NCI-H446 treated with DMSO at 0.1 percent for 48 hours (cell line): ENCODE measurements at regions not wholly inside any gene's neighbourhood (a gene's known extent, or its start where the extent isn't known, plus 50 kb on each side); places are given as distances from the start of the nearest gene placed in this dataset.

Source experiments
- DNase-seq: peaks from one replicate; lab custom pipeline; 2025; lab: John Stamatoyannopoulos, UW

DNA sequence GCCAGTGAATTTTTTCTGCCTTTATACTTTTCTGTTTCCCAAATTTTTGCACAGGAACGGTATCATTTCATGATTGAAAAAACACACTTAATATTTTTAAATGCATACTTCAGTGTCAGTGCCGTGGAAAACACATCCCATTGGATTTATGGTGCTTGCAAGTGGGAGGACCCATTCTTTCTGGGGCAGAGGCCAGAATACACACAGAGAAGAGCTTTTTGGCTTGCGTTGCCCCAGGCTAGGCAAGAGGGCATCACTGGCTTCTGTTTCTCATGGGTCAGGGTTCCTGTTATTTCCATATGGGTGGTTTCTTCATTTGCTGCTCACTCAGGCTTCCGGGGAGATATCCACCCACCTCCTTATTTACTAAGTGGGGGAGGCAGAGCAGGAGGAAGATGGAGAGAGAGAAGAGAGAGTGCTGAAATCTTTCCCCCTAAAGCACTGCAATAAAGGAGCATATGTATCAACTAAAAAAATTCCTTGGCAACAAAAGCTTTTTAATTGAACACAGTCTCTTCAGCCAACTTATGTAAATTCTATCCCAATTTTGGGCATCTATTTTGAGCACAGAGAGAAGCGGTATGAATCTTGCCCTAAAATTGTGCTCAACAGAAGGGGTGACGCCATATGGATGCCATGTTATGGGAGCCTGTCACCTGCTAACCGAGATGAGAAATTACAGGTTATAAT, 66.0 kb upstream of the KIRREL3 start:
- DNase-seq: no peak

DNA sequence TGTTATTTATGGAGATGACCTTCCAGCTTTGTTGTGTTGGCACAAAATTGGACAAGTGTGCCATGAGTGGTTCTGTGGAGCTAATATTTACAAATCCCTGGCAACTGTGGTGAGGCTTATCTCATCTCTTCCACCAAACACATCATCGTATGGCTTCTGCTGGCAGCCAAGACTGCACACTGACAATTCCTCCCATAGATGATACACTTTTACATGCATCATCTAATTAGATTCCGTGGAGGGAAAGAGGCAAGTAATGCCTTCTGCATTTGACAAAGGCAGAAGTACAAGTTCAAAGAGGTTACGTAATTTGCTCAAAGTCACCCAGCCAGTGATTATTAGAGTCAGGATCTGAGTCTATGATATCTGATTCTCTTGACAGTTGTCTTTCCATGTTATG, 62.7 kb upstream of the KIRREL3 start:
- no peak for DNase-seq

DNA sequence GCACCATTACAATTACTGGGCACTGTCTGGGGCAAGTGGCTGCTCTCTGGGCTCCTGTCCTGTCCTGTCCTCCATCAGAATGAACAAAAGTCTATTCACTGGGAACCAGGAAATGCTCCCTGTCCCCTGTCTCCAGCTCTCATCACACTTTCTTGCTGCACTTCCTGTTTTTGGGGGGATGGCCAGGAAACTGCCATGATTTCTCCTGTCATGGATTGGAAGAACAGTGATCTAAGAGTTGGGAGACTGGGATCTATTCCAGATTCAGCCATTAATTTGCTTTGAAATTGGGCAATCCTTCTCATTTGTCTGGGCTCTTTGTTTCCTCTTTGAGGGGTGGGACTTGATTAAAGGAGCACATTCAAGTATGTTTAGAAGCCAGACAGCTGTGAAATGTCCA, 61.4 kb upstream of the KIRREL3 start:
- no peak for DNase-seq

DNA sequence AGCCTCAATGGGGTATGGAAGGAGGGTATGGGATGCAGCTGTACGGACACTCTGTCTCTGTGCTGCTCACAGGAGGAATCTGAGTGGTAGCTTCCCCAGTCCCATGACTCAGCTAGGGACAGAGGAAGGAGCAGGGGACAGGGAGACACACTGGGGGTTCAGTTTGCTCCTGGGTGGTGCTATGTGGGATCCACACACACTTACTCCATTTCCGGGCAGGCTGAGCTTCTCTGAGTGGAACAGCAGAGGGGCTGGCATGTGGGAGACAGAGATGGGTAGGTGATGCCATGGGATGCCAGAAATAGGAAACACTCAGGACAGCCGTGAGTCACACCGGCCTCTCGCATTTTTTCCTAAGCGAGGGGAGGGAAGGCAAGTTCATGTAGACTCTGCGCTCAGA, 59.2 kb upstream of the KIRREL3 start:
- DNase-seq: no peak

DNA sequence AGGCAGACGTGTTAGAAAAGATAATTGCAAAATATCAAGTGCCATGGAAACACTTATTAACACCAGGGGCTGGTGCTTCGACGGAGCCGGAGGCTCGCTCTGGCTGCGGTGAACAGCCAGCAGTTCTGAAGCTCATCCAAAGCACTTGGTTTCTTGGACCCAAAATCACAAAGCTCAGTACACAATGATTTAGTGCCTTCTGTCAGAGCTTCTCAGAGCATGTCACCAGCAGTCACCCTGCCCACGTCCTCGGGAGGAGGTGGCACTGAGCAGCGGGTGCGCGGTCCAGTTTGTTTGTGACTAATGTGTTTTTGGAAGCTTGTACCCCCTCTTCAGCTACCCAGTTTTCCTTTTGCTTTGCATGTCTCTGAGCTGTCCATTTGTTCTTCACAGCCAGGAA, 58.7 kb upstream of the KIRREL3 start:
- DNase-seq: no peak

DNA sequence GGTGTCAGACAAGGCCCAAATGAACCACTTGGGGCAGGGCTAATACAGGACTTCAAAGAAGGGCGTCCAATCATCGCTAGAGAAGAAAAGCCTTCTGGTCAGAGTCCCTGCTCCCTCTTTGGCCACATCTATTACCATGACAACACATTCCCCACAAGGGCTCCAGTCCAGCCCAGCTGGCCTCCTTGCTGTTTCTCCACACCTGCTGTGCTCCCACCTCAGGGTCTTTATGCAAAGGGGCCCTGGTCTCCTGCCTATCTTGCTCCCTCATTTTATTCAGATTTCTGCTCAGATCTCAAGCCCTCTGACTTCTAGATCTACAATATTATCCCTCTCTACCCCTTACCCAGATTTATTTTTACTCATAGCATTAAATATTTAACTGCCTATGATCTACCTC, 58.0 kb upstream of the KIRREL3 start:
- no peak for DNase-seq

DNA sequence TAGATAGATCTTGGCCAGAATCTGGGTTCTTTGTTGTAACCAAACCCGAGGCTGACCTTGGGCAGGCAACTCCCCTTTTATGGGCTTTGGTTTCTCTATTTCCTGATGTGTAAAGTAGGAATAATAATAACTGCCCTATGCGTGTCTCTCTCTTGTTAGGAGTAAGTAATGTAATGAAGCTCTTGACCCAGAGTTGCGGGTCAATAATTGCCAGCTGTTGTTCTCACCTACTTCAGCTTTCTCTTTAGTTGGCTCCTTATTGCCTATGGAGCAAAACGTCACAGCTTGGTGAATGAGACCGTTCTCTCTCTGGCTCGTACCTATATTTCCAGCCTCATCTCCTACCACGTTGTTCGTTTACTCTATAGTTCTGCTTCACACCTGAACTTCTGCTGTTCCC, 56.6 kb upstream of the KIRREL3 start:
- no peak for DNase-seq

DNA sequence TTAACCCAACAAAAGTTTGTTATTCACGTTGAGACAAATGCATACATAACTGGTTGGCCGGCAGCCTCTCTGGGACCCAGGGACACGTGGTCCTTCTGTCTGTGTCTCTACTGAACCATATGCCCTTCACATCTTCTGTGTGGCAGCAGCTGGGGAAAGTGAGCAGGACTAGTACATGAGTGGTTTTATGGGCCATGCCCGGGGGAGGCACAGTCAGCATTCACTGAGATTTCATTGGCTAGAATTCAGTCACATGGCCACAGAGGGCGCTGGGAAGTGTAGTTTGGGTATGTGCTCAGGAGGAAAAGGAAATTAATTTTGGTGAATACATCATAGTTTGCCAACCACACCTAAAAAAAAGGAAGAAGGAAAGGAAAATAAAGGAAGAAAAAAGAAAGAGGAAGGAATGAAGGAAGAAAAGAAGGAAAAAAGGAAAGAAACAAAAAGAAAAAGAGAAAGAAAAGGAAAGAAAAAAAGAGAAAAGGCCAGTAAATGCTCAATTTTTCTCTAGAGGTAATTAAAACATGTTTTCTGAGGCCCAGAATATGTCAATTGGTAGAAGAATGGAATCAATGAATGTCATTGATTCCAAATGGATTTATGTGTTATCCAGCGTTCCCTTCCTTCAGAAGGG, 55.9 kb upstream of the KIRREL3 start:
- DNase-seq: no peak

DNA sequence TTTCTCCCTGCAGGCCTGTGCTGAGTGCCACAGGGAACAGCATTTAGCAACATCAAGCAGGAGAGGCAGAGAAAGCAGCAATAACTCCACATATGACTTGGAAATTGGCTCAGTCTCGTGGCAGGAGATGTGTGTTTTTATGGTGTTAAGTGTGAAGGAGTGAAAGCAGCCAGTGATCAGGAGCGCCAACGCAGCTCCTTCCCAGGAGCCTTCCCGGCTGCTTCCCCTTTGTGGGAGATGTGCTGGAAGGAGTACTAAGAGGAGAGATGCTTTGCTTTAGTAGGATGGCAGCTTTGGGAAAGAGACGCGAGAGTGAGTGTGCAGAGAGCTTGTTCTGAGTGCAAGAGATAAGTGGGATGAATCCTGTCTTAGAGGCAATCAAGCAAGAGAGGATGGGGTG, 54.7 kb upstream of the KIRREL3 start:
- DNase-seq: no peak

DNA sequence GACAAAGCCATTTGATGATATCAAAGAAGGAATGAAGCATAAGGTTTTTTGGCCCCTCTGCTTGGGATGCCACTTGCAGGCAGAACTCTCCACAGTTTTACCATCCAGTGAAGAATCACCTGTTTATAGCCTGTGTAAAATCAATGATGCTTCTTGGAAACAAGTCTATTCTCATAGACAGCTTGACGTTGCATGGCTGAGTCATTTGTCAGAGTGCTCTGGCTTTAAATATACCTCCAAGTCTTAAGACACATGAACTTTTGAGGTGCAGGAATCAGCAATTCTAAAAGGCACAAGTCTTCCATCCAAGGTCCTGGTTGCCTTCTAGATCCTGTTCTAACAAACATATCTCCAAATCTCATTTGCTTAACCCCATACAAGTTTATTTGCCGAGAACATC, 53.6 kb upstream of the KIRREL3 start:
- no peak for DNase-seq

DNA sequence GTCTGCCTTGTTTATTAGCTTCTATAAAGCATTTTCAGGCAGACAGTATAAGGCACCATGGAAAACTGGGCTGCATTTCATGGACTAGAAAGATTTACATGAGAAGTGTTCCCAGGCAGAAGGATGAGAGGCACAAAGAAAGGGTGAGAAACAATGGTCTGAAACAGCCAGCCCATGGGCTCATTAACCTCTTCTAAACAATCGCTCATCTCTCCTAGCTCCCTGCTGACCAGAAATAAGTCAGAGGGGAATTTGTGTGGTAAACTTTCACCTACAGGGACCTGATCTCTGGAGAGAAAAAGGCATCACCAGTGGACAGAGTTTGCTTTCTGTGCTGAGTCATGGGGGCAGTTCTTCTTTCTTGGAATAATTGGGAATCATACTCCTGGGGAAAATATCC, 51.8 kb upstream of the KIRREL3 start:
- DNase-seq: no peak
